Left ventricle myocardium inferior (tissue), 1 donor: ENCODE measurements at regions not wholly inside any gene's neighbourhood (a gene's known extent, or its start where the extent isn't known, plus 50 kb on each side); places are given as distances from the start of the nearest gene placed in this dataset.

Experiments
- DNase-seq: peaks from one replicate; pipeline ENCODE4 v3.0.0-alpha.2; 2020
- H3K27ac ChIP-seq: fragments of 200-600 bp; replicated peaks from 2 replicates; pipeline ENCODE4 v1.8.0; 2021
- H3K27me3 ChIP-seq: fragments of 200-600 bp; 2 replicates; pipeline ENCODE4 v1.8.0; 2021; ENCODE audit warnings: low read depth
- H3K36me3 ChIP-seq: fragments of 200-600 bp; 2 replicates; pipeline ENCODE4 v1.8.0; 2021
- H3K4me1 ChIP-seq: fragments of 200-600 bp; 2 replicates; pipeline ENCODE4 v1.8.0; 2021
- H3K4me3 ChIP-seq: fragments of 200-600 bp; 2 replicates; pipeline ENCODE4 v1.8.0; 2021; ENCODE audit warnings: mild to moderate bottlenecking, moderate library complexity
- H3K9me3 ChIP-seq: fragments of 200-600 bp; replicated peaks from 2 replicates; pipeline ENCODE4 v1.8.0; 2021
- CTCF ChIP-seq: fragments of 200-600 bp; IDR thresholded peaks from 2 replicates; pipeline ENCODE4 v1.8.0; 2021; ENCODE audit warnings: antibody characterized with exemption, mild to moderate bottlenecking, borderline replicate concordance
- intact Hi-C: fragments of 100-400 bp; cut with micrococcal nuclease; formaldehyde crosslinking; loops from one replicate; pipeline ENCODE4 v1.11.0; 2022
- donor health status: DM: no; HTN: yes; CAD: no; lungs with severe emphysema.

GRCh38 chr3:124131580-124131979, 139.7 kb upstream of the ROPN1 start:
- Histone ChIP-seq H3K27ac (peak overlapping the region; percentile 6), H3K36me3 (no peaks in the 10 kb centered on the region), H3K9me3 (no peaks in the 10 kb centered on the region), H3K4me3 (no peak overlapping the region), H3K4me1 (peaks cover 31% of the 10 kb centered on the region), H3K27me3 (no peaks in the 10 kb centered on the region)
- no peak for TF ChIP-seq CTCF
- DNase-seq = no peak
- intact Hi-C loops = no loop called here

- no peak for DNase-seq
- intact Hi-C loops = no loop called here
- H3K27ac ChIP-seq = peak overlapping the region; percentile 1
- no peak for TF ChIP-seq CTCF
- H3K4me3 ChIP-seq = no peak overlapping the region
- H3K9me3 ChIP-seq = no peaks in the 10 kb centered on the region
- H3K4me1 ChIP-seq = peaks cover 31% of the 10 kb centered on the region
- H3K36me3 ChIP-seq = no peaks in the 10 kb centered on the region
- no peaks in the 10 kb centered on the region for H3K27me3 ChIP-seq
Observed at GRCh38 chr3:124132813-124133212, 140.9 kb upstream of the ROPN1 start.

GRCh38 chr3:124133366-124133940, 141.5 kb upstream of the ROPN1 start:
- DNase-seq = no peak
- no peak for TF ChIP-seq CTCF
- peaks cover 31% of the 10 kb centered on the region for H3K4me1 ChIP-seq
- no peaks in the 10 kb centered on the region for H3K36me3 ChIP-seq
- H3K27me3 ChIP-seq = no peaks in the 10 kb centered on the region
- peak overlapping the region; percentile 1 for H3K27ac ChIP-seq
- no peaks in the 10 kb centered on the region for H3K9me3 ChIP-seq
- intact Hi-C loops = no loop called here
- H3K4me3 ChIP-seq = no peak overlapping the region

- no peak for DNase-seq
- intact Hi-C loops = no loop called here
Observed at GRCh38 chr3:124137216-124137615, 145.3 kb upstream of the ROPN1 start.

GRCh38 chr3:124138148-124138547, 146.2 kb upstream of the ROPN1 start:
- DNase-seq = no peak
- Histone ChIP-seq H3K27me3 (no peaks in the 10 kb centered on the region), H3K9me3 (no peaks in the 10 kb centered on the region), H3K27ac (no peak overlapping the region), H3K4me3 (no peak overlapping the region), H3K4me1 (peaks cover 25% of the 10 kb centered on the region), H3K36me3 (no peaks in the 10 kb centered on the region)
- intact Hi-C loops = no loop called here
- no peak for TF ChIP-seq CTCF

More at GRCh38 chr3:124137216-124137615, 145.3 kb upstream of the ROPN1 start:
- Histone ChIP-seq H3K27ac (no peak overlapping the region), H3K9me3 (no peaks in the 10 kb centered on the region), H3K4me3 (no peak overlapping the region), H3K36me3 (no peaks in the 10 kb centered on the region), H3K27me3 (no peaks in the 10 kb centered on the region), H3K4me1 (peaks cover 25% of the 10 kb centered on the region)
- no peak for TF ChIP-seq CTCF

GRCh38 chr3:124140746-124141145, 148.8 kb upstream of the ROPN1 start:
- H3K9me3 ChIP-seq = no peaks in the 10 kb centered on the region
- no peak for DNase-seq
- H3K36me3 ChIP-seq = no peaks in the 10 kb centered on the region
- intact Hi-C loops = no loop called here
- H3K4me1 ChIP-seq = peaks cover 39% of the 10 kb centered on the region
- no peak overlapping the region for H3K4me3 ChIP-seq
- no peaks in the 10 kb centered on the region for H3K27me3 ChIP-seq
- no peak overlapping the region for H3K27ac ChIP-seq
- no peak for TF ChIP-seq CTCF
